PC-9 (cell line): ENCODE measurements at regions not wholly inside any gene's neighbourhood (a gene's known extent, or its start where the extent isn't known, plus 50 kb on each side); places are given as distances from the start of the nearest gene placed in this dataset.
A peak's percentile ranks its signal among the peaks of the same experiment; 100 is the strongest.

Experiments
- BruUV-seq: library from RNA; stranded (reverse); fragments of 400-500 nt; replicated peaks from 2 replicates; lab custom pipeline; 2021; lab: Mats Ljungman, UMichigan
- CTCF ChIA-PET: fragments of 300-600 bp; sonication (Branson Sonifier 250); formaldehyde crosslinking; loops from one replicate; lab custom pipeline; 2022; ENCODE audit warnings: antibody characterized with exemption; lab: Charles Lee
- POLR2A ChIA-PET: fragments of 300-600 bp; sonication (Branson Sonifier 250); formaldehyde crosslinking; loops from one replicate; lab custom pipeline; 2022; ENCODE audit warnings: antibody characterized with exemption; ENCODE audit not compliant: unreplicated experiment; lab: Charles Lee
- DNase-seq, 2 experiments: peaks; one replicate each; pipeline versions ENCODE4 v3.0.0 to v3.0.0-alpha.2; 2015 to 2022; ENCODE audit warnings: mixed read lengths in 1 of 2
- H2AFZ ChIP-seq: fragments of 200-600 bp; sonication (generic); 2 replicates; pipeline ENCODE4 v1.8.1; 2017; ENCODE audit warnings: antibody characterized with exemption
- H3F3A ChIP-seq: fragments of 200-600 bp; sonication (generic); 2 replicates; pipeline ENCODE4 v1.8.1; 2017; ENCODE audit warnings: antibody characterized with exemption, mild to moderate bottlenecking, low read depth; ENCODE audit not compliant: insufficient read depth
- H3K27ac ChIP-seq: fragments of 200-600 bp; sonication (generic); 2 replicates; pipeline ENCODE4 v1.6.1; 2016; ENCODE audit warnings: mixed run types
- H3K27me3 ChIP-seq: fragments of 200-600 bp; sonication (generic); 2 replicates; pipeline ENCODE4 v1.6.1; 2016; ENCODE audit warnings: low read depth, mixed run types; ENCODE audit not compliant: insufficient read depth
- H3K36me3 ChIP-seq: fragments of 200-600 bp; sonication (generic); 2 replicates; pipeline ENCODE4 v1.6.1; 2016; ENCODE audit warnings: low read depth, mixed run types
- H3K4me1 ChIP-seq: fragments of 200-600 bp; sonication (generic); replicated peaks from 2 replicates; pipeline ENCODE4 v1.6.1; 2016; ENCODE audit warnings: mixed run types; ENCODE audit not compliant: insufficient read depth
- H3K4me2 ChIP-seq: fragments of 200-600 bp; sonication (generic); 2 replicates; pipeline ENCODE4 v1.6.1; 2017; ENCODE audit warnings: mixed run types
- H3K4me3 ChIP-seq: fragments of 200-600 bp; sonication (generic); 2 replicates; pipeline ENCODE4 v1.6.1; 2016; ENCODE audit warnings: mixed run types
- H3K79me2 ChIP-seq: fragments of 200-600 bp; sonication (generic); 2 replicates; pipeline ENCODE4 v1.6.1; 2017; ENCODE audit warnings: low read depth, mixed run types
- H3K9me2 ChIP-seq: fragments of 200-600 bp; sonication (generic); 2 replicates; pipeline ENCODE4 v1.8.1; 2017; ENCODE audit warnings: mild to moderate bottlenecking; ENCODE audit not compliant: insufficient read depth
- H3K9me3 ChIP-seq: fragments of 200-600 bp; sonication (generic); 2 replicates; pipeline ENCODE4 v1.8.1; 2016; ENCODE audit warnings: low read depth; ENCODE audit not compliant: insufficient read depth
- H4K20me1 ChIP-seq: fragments of 200-600 bp; sonication (generic); 2 replicates; pipeline ENCODE4 v1.8.1; 2017; ENCODE audit not compliant: insufficient read depth
- EZH2 ChIP-seq: fragments of 200-600 bp; sonication (generic); IDR thresholded peaks from 2 replicates; pipeline ENCODE4 v1.8.0; 2017; ENCODE audit warnings: antibody characterized with exemption, low read depth
- intact Hi-C: fragments of 100-400 bp; cut with micrococcal nuclease; formaldehyde crosslinking; loops from one replicate; pipeline ENCODE4 v1.10.0; 2022; ENCODE audit not compliant: unreplicated experiment
- TF ChIP-seq, protein P1 (sequence below): fragments of 200-600 bp; sonication (generic); conservative IDR thresholded peaks from 2 replicates; pipeline ENCODE4 v1.6.1; 2017; ENCODE audit warnings: mixed run types, antibody characterized with exemption, mild to moderate bottlenecking, moderate library complexity

- H3K9me3 ChIP-seq, result no peaks in the 10 kb centered on the region
- H3F3A ChIP-seq, result peaks cover 11% of the 10 kb centered on the region
- no peak overlapping the region for H3K4me3 ChIP-seq
- H2AFZ ChIP-seq, result no peak overlapping the region
- H3K36me3 ChIP-seq, result no peaks in the 10 kb centered on the region
- H3K27ac ChIP-seq, result peak overlapping the region; percentile 73
- ChIA-PET POLR2A (interaction anchor here (0.6 kb wide), 2 partner anchors 39 to 65 kb away, joined by 4 to 6 read pairs; no protein-coding TSS in a partner anchor), CTCF (no interaction called here)
- H3K4me1 ChIP-seq, result peaks cover 44% of the 10 kb centered on the region
- peak; percentile 12 to 48 for DNase-seq
- intact Hi-C loops, result loop anchor here (2.0 kb wide), 3 partner anchors 82 to 148 kb away; no protein-coding TSS in a partner anchor
- H3K27me3 ChIP-seq, result no peaks in the 10 kb centered on the region
- no peak for TF ChIP-seq EZH2
- TF ChIP-seq, protein P1, sequence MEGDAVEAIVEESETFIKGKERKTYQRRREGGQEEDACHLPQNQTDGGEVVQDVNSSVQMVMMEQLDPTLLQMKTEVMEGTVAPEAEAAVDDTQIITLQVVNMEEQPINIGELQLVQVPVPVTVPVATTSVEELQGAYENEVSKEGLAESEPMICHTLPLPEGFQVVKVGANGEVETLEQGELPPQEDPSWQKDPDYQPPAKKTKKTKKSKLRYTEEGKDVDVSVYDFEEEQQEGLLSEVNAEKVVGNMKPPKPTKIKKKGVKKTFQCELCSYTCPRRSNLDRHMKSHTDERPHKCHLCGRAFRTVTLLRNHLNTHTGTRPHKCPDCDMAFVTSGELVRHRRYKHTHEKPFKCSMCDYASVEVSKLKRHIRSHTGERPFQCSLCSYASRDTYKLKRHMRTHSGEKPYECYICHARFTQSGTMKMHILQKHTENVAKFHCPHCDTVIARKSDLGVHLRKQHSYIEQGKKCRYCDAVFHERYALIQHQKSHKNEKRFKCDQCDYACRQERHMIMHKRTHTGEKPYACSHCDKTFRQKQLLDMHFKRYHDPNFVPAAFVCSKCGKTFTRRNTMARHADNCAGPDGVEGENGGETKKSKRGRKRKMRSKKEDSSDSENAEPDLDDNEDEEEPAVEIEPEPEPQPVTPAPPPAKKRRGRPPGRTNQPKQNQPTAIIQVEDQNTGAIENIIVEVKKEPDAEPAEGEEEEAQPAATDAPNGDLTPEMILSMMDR, result no peak
- no peaks in the 10 kb centered on the region for H3K9me2 ChIP-seq
- H3K79me2 ChIP-seq, result no peaks in the 10 kb centered on the region
- TSS peak; percentile 73 for BruUV-seq
- peak overlapping the region; percentile 46 for H3K4me2 ChIP-seq
- no peaks in the 10 kb centered on the region for H4K20me1 ChIP-seq
Observed at GRCh38 chr6:6968731-6969552, 138.8 kb upstream of the RREB1 start.

- peak; percentile 91 to 97 for DNase-seq
- peak overlapping the region; percentile 46 for H3K4me2 ChIP-seq
- peaks cover 11% of the 10 kb centered on the region for H3F3A ChIP-seq
- no peak overlapping the region for H3K4me3 ChIP-seq
- H3K27me3 ChIP-seq, result no peaks in the 10 kb centered on the region
- H3K36me3 ChIP-seq, result no peaks in the 10 kb centered on the region
- no TSS peak for BruUV-seq
- TF ChIP-seq, protein P1, result no peak
- TF ChIP-seq EZH2, result no peak
- intact Hi-C loops, result loop anchor here (2.0 to 5.0 kb wide), 4 partner anchors 81 to 157 kb away; no protein-coding TSS in a partner anchor
- H3K4me1 ChIP-seq, result peaks cover 44% of the 10 kb centered on the region
- no peaks in the 10 kb centered on the region for H4K20me1 ChIP-seq
- POLR2A ChIA-PET, result no interaction called here
- CTCF ChIA-PET, result no interaction called here
- H3K9me3 ChIP-seq, result no peaks in the 10 kb centered on the region
- H3K79me2 ChIP-seq, result no peaks in the 10 kb centered on the region
- H3K27ac ChIP-seq, result peak overlapping the region; percentile 73
- H2AFZ ChIP-seq, result no peak overlapping the region
- H3K9me2 ChIP-seq, result no peaks in the 10 kb centered on the region
Observed at GRCh38 chr6:6969761-6970223, 138.0 kb upstream of the RREB1 start.

- H3K36me3 ChIP-seq, result no peaks in the 10 kb centered on the region
- peaks cover 44% of the 10 kb centered on the region for H3K4me1 ChIP-seq
- no peaks in the 10 kb centered on the region for H3K9me3 ChIP-seq
- intact Hi-C loops, result loop anchor here (5.0 kb wide), 1 partner anchor 159 kb away; no protein-coding TSS in a partner anchor
- H3K79me2 ChIP-seq, result no peaks in the 10 kb centered on the region
- no peak for TF ChIP-seq EZH2
- TF ChIP-seq, protein P1, result no peak
- H4K20me1 ChIP-seq, result no peaks in the 10 kb centered on the region
- DNase-seq, result no peak
- H2AFZ ChIP-seq, result no peak overlapping the region
- no TSS peak for BruUV-seq
- H3K27ac ChIP-seq, result no peak overlapping the region
- no peaks in the 10 kb centered on the region for H3K27me3 ChIP-seq
- no peak overlapping the region for H3K4me3 ChIP-seq
- no peaks in the 10 kb centered on the region for H3K9me2 ChIP-seq
- POLR2A ChIA-PET, result no interaction called here
- peaks cover 11% of the 10 kb centered on the region for H3F3A ChIP-seq
- CTCF ChIA-PET, result no interaction called here
- no peak overlapping the region for H3K4me2 ChIP-seq
Observed at GRCh38 chr6:6970851-6971250, 136.9 kb upstream of the RREB1 start.
